Transverse colon (tissue), 4 donors: ENCODE measurements at regions not wholly inside any gene's neighbourhood (a gene's known extent, or its start where the extent isn't known, plus 50 kb on each side); places are given as distances from the start of the nearest gene placed in this dataset.
"Not testable (repeated sequence)": the region's sequence is repeated elsewhere in the genome, so short reads cannot be mapped to it uniquely, and the experiment has no call there.

ENCODE experiments used
- DNase-seq: peaks from one replicate; pipeline ENCODE4 v3.0.0-alpha.2; 2019
- H3K27ac ChIP-seq, 4 donors: fragments of 200-600 bp; sonication (generic); 2 replicates each; pipeline ENCODE4 v1.5.1; 2016 to 2018; ENCODE audit warnings: inconsistent platforms in 4 of 4
- H3K27me3 ChIP-seq: fragments of 200-600 bp; sonication (generic); 2 replicates; pipeline ENCODE4 v1.5.1; 2017; ENCODE audit warnings: inconsistent platforms
- H3K36me3 ChIP-seq, 4 donors: fragments of 200-600 bp; sonication (generic); 2 replicates each; pipeline ENCODE4 v1.5.1; 2017 to 2019; ENCODE audit warnings: inconsistent platforms in 4 of 4
- H3K4me1 ChIP-seq, 4 donors: fragments of 200-600 bp; sonication (generic); 2 replicates each; pipeline ENCODE4 v1.5.1; 2017 to 2020; ENCODE audit warnings: inconsistent platforms in 4 of 4
- H3K4me3 ChIP-seq, 4 donors: fragments of 200-600 bp; sonication (generic); 1 replicate in 1 of 4; 2 replicates in 3 of 4; pipeline versions ENCODE4 v1.5.1 to v1.6.1; 2017 to 2019; ENCODE audit warnings: inconsistent platforms in 4 of 4
- H3K9me3 ChIP-seq, 2 donors: fragments of 200-600 bp; sonication (generic); 2 replicates each; pipeline ENCODE4 v1.5.1; 2017 to 2019; ENCODE audit warnings: inconsistent platforms in 2 of 2
- CTCF ChIP-seq, 5 experiments: fragments of 200-600 bp in 3 of 5; fragments of 450-650 bp in 2 of 5; sonication (generic) in 3 of 5; IDR thresholded peaks; 1 replicate in 2 of 5; 2 replicates in 3 of 5; pipeline ENCODE4 v1.5.1; 2016 to 2017; ENCODE audit warnings: antibody characterized with exemption in 5 of 5, inconsistent platforms in 3 of 5, mild to moderate bottlenecking in 2 of 5, moderate library complexity in 1 of 5
- EP300 ChIP-seq: sonication (generic); formaldehyde crosslinking; IDR thresholded peaks from one replicate; pipeline ENCODE4 v1.6.1; 2017; ENCODE audit warnings: antibody characterized with exemption, low read depth
- POLR2A ChIP-seq: fragments of 450-650 bp; IDR thresholded peaks from one replicate; pipeline ENCODE4 v1.6.1; 2016; ENCODE audit warnings: antibody characterized with exemption, mild to moderate bottlenecking, moderate library complexity
- POLR2AphosphoS5 ChIP-seq, 3 donors: sonication (generic); formaldehyde crosslinking; IDR thresholded peaks; one replicate each; pipeline ENCODE4 v1.6.1; 2016; ENCODE audit warnings: antibody characterized with exemption in 3 of 3
- WGBS, 2 donors: methylation state at CpG; one replicate each; pipeline ENCODE4 v1.1.5; 2018; ENCODE audit warnings: low coverage in 1 of 2; 5-methylcytosine and 5-hydroxymethylcytosine counted together
- in situ Hi-C, 4 donors: fragments of 200-750 bp; cut with MboI; loops; one replicate each; pipeline versions ENCODE4 v1.15.0 to v1.15.1; 2017; ENCODE audit warnings: low sequenced_read_pairs in 3 of 4, low pct_ligation_motif_present in 1 of 4, low pct_unique_long_range_greater_than_20kb in 1 of 4
- intact Hi-C: fragments of 100-400 bp; cut with DNase I; formaldehyde crosslinking; loops from one replicate; pipeline ENCODE4 v1.15.1; 2023; ENCODE audit warnings: low total_unique reads

GRCh38 chr2:217585362-217585761, 417.4 kb downstream of the TNS1 start:
- H3K4me3 ChIP-seq: no peak overlapping the region
- H3K36me3 ChIP-seq: no peaks in the 10 kb centered on the region
- no peaks in the 10 kb centered on the region for H3K4me1 ChIP-seq
- intact Hi-C loops (no loop called here), in situ Hi-C loops (no loop called here)
- no peak overlapping the region for H3K27ac ChIP-seq
- TF ChIP-seq EP300 (no peak), POLR2AphosphoS5 (IDR thresholded peaks at IDR 0.05) (no peak), POLR2A (no peak), CTCF (IDR thresholded peaks at IDR 0.05) (no peak)
- H3K27me3 ChIP-seq: no peaks in the 10 kb centered on the region
- 63% methylated on average over 3 of the region's 3 CpGs; no CpG with 5 or more reads in 1 of the 2 donors for WGBS, 2 donors
- H3K9me3 ChIP-seq: no peaks in the 10 kb centered on the region
- no peak for DNase-seq

- in situ Hi-C loops, H3K4me1 ChIP-seq, intact Hi-C loops, H3K27me3 ChIP-seq, DNase-seq, H3K36me3 ChIP-seq, H3K4me3 ChIP-seq, H3K27ac ChIP-seq, H3K9me3 ChIP-seq: not testable (repeated sequence)
- WGBS, 2 donors: 57 to 89% methylated on average over 1 of the region's 1 CpG
Observed at GRCh38 chr2:217580407-217580806, 422.4 kb downstream of the TNS1 start.

GRCh38 chr2:217573571-217573970, 429.2 kb downstream of the TNS1 start:
- 86% methylated on average over 3 of the region's 3 CpGs; no CpG with 5 or more reads in 1 of the 2 donors for WGBS, 2 donors
- H3K36me3 ChIP-seq: no peaks in the 10 kb centered on the region
- H3K9me3 ChIP-seq: no peaks in the 10 kb centered on the region
- no peaks in the 10 kb centered on the region for H3K4me1 ChIP-seq
- no peak overlapping the region for H3K27ac ChIP-seq
- no peak for TF ChIP-seq EP300
- no peak for TF ChIP-seq CTCF (IDR thresholded peaks at IDR 0.05)
- no peak for TF ChIP-seq POLR2A
- no peak for TF ChIP-seq POLR2AphosphoS5 (IDR thresholded peaks at IDR 0.05)
- no peaks in the 10 kb centered on the region for H3K27me3 ChIP-seq
- in situ Hi-C loops: no loop called here
- no peak for DNase-seq
- intact Hi-C loops: no loop called here
- no peak overlapping the region for H3K4me3 ChIP-seq

- Histone ChIP-seq H3K27me3 (no peaks in the 10 kb centered on the region), H3K9me3 (no peaks in the 10 kb centered on the region), H3K4me3 (no peak overlapping the region), H3K36me3 (no peaks in the 10 kb centered on the region), H3K4me1 (no peaks in the 10 kb centered on the region), H3K27ac (no peak overlapping the region)
- 67% methylated on average over 2 of the region's 2 CpGs; no CpG with 5 or more reads in 1 of the 2 donors for WGBS, 2 donors
- intact Hi-C loops (no loop called here), in situ Hi-C loops (no loop called here)
- no peak for DNase-seq
- no peak for TF ChIP-seq CTCF (IDR thresholded peaks at IDR 0.05)
- TF ChIP-seq EP300: no peak
- no peak for TF ChIP-seq POLR2AphosphoS5 (IDR thresholded peaks at IDR 0.05)
- no peak for TF ChIP-seq POLR2A
Observed at GRCh38 chr2:217570394-217570793, 432.4 kb downstream of the TNS1 start.

GRCh38 chr2:217568289-217568971, 434.4 kb downstream of the TNS1 start:
- 32 to 70% methylated on average over 2 to 3 of the region's 3 CpGs for WGBS, 2 donors
- no peak for DNase-seq

More at GRCh38 chr2:217568289-217568971, 434.4 kb downstream of the TNS1 start:
- H3K27me3 ChIP-seq: no peaks in the 10 kb centered on the region
- H3K4me3 ChIP-seq: no peak overlapping the region
- in situ Hi-C loops: no loop called here
- no peaks in the 10 kb centered on the region for H3K36me3 ChIP-seq
- TF ChIP-seq POLR2A (no peak), CTCF (IDR thresholded peaks at IDR 0.05) (no peak), POLR2AphosphoS5 (IDR thresholded peaks at IDR 0.05) (no peak), EP300 (no peak)
- no peaks in the 10 kb centered on the region for H3K9me3 ChIP-seq
- H3K27ac ChIP-seq: no peak overlapping the region
- intact Hi-C loops: no loop called here
- H3K4me1 ChIP-seq: no peaks in the 10 kb centered on the region
